Sciatic nerve (tissue), 2 donors: ENCODE measurements at regions not wholly inside any gene's neighbourhood (a gene's known extent, or its start where the extent isn't known, plus 50 kb on each side); places are given as distances from the start of the nearest gene placed in this dataset. TPM values are rescaled to one million over a fixed set of nuclear protein-coding genes. Genes with fewer than 3 reads are reported as not detected.
"Not testable (repeated sequence)": the region's sequence is repeated elsewhere in the genome, so short reads cannot be mapped to it uniquely, and the experiment has no call there.

Experiments used
- ATAC-seq: fragments of 200-7000 bp; cut with Tn5 transposase; one replicate; pipeline ENCODE4 v1.9.1; 2020; ENCODE audit warnings: mild to moderate bottlenecking, moderate library complexity
- DNase-seq: peaks from one replicate; pipeline ENCODE4 v3.0.0-alpha.2; 2020; ENCODE audit warnings: low spot score
- intact Hi-C: fragments of 100-400 bp; cut with DNase I; formaldehyde crosslinking; loops from one replicate; pipeline ENCODE4 v1.14.2; 2022
- microRNA-seq: library from miRNA; unstranded; fragments of <30 nt; microRNA quantifications from one replicate; pipeline ENCODE4 v1.2.0, GENCODE V29; 2020
- donor health status: DM: no; HTN: no; CAD: no.
- donor health status: DM: no; HTN: no; CAD: no.

DNA sequence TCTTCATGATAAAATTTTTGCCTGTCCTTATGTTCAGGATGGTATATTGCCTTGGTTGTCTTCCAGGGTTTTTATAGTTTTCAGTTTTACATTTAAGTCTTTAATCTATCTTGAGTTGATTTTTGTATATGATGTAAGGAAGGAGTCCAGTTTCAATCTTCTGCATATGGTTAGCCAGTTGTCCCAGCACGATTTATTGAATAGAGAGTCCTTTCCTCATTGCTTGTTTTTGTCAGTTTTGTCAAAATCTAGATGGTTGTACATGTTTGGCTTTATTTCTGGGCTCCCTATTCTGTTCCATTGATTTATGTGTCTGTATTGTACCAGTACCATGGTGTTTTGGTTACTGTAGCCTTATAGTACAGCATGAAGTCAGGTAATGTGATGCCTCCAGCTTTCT is 91.6 kb upstream of the FAM98A start:
- DNase-seq, intact Hi-C loops, ATAC-seq: not testable (repeated sequence)

DNA sequence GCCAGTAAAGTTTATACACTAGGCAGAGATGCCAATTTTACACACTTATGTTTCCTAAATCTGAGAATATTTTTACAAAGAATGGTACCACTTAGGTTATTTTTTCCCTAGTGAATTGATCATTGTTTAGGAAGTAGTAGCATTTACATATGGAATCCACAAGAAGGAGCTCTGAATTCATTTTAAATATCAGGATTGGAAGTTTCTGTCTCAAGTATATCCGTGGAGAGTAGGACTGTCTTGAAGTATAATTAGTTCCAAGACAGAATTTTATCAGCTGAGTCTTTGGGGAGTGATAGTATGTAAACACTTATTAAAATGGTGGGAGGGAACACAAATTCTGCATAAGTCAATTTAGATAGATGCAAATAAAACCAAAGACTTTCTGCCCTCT is 82.3 kb upstream of the FAM98A start:
- intact Hi-C loops = no loop called here
- DNase-seq (no peak), ATAC-seq (no peak)

DNA sequence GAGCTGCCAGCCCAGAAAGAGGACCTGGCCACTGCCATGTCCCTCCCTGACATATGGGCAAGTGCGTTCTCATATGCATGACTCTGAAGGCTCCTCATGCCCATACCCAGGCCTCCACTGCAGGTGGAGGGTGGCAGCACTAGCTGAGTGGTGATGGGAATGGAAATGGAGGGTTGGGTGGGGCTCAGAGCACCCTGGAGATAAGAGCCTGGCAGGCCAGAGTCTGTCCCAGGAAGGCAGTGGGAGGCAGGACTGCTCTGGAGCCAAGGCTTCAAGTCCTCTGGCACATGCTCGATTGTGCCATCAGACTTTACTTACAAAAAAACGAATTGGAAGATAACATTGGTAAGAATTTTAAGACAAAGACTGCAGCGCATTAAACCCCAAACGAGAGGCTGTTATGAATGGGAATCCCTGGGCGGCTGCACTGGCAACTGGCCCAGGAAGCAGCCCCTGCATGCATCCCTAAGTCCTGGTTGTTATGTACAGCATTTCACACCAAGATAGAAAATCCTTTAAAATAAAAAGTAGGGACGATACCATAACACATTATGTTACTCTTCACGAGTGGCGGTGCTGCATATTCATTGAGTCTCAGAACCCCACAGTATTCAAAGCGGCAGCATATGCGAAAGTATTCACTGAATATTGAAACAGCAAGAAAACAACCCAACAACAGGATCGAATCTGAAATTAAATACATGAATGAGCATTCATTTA is 81.7 kb upstream of the FAM98A start:
- no peak for ATAC-seq
- intact Hi-C loops = no loop called here
- DNase-seq = no peak

- intact Hi-C loops = no loop called here
- DNase-seq = no peak
Measured at GRCh38 chr2:33678436-33678835, 79.3 kb upstream of the FAM98A start.

GRCh38 chr2:33673937-33674336 is 74.8 kb upstream of the FAM98A start:
- ATAC-seq = no peak
- DNase-seq = no peak
- intact Hi-C loops = no loop called here

More at GRCh38 chr2:33678436-33678835, 79.3 kb upstream of the FAM98A start:
- no peak for ATAC-seq

DNA sequence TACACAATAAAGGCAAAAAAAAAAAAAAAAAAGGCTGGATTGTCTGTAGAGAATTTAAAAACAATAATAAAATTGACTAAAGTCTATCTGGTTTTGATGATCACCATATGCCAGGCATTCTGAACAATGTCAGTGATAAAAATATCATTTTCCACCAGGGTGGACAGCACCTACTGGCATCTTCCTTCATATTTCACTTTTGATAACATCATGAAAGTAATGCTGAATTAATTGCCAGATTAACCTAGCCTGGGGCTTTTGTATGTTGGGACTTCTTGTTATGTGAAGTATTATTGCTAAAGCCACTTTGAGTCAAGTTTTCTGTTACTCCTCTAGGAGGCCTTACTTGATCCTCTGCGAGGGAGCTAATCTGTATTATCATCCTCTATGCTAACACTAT is 73.8 kb upstream of the FAM98A start:
- ATAC-seq = no peak
- no peak for DNase-seq
- intact Hi-C loops = no loop called here

- intact Hi-C loops = no loop called here
- ATAC-seq = no peak
- DNase-seq = no peak
Measured at GRCh38 chr2:33672389-33672788, 73.3 kb upstream of the FAM98A start.

GRCh38 chr2:33671198-33671597 is 72.1 kb upstream of the FAM98A start:
- intact Hi-C loops = no loop called here
- ATAC-seq = no peak
- DNase-seq = no peak

- no peak for DNase-seq
- intact Hi-C loops = no loop called here
- no peak for ATAC-seq
Measured at GRCh38 chr2:33670392-33670937, 71.4 kb upstream of the FAM98A start.

GRCh38 chr2:33666879-33667278 is 67.8 kb upstream of the FAM98A start:
- DNase-seq (no peak), ATAC-seq (no peak)
- intact Hi-C loops = no loop called here

GRCh38 chr2:33665039-33665438 is 65.9 kb upstream of the FAM98A start:
- intact Hi-C loops = no loop called here
- no peak for DNase-seq
- no peak for ATAC-seq

DNA sequence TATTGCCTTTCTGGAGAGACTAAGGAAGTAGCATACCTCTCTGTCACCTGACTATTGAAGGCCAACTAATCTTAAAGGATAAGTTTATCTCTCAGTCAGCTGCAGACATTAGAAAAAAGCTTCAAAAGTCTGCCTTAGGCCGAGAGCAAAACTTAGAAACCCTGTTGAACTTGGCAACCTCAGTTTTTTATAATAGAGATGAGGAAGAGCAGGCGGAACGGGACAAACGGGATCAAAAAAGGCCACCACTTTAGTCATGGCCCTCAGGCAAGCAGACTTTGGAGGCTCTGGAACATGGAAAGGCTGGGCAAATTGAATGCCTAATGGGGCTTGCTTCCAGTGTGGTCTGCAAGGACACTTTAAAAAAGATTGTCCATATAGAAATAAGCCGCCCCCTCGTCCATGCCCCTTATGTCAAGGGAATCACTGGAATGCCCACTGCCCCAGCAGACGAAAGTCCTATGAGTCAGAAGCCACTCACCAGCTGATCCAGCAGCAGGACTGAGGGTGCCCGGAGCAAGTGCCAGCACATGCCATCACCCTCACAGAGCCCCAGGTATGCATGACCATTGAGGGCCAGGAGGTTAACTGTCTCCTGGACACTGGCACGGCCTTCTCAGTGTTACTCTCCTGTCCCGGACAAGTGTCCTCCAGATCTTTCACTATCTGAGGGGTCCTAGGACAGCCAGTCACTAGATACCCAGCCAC is 61.5 kb upstream of the FAM98A start:
- intact Hi-C loops = no loop called here
- no peak for DNase-seq
- no peak for ATAC-seq

DNA sequence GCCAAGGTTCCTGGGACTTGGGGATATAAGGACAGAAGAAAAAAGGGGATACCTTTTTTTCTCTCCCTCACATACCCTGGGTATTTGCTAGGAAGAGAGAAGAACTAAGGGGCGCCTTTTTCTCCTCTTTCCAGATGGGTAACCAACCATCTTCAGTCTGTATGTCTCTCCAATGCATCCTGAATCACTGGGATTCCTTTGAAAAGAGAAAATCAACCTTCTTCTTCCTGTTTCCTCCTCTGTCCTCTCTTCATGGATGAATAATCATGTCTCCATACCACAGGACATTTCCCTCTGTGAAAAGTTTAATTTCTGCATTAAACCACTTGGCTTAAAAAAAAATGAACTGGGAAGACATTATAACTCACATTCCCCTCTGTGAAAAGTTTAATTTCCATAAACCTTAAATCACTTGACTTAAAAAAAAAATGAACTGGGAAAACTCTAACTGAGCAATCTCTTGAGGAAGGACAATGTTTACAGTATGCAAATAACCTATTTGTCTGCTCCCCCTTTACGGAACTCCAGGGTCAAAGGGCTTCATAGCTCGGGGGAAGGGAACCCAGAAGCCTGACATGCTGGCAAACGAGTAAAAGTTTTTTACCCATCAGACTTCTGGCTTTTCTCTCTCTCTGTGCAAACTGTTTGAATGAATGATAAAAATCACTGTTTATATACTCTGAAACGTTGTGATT is 56.7 kb upstream of the FAM98A start:
- intact Hi-C loops = no loop called here
- DNase-seq = no peak
- no peak for ATAC-seq

DNA sequence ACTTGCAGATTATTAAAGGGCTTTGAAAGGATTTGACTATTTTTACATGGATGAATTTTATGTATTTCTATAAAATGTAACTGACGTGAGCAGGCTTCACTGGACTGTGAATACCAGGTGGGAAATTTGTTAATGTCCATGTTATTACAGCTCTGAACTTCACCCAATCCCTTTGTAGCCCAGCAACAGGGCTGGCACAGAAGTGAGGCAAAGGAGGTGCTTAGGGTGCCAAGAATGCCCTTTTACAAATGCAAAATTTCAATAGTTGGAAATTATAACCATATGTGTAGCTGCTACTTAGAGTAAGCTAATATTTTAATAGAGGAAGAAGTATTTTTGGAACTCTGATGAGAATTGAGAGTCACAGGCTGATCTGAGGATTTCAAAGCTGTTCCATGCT is 53.7 kb upstream of the FAM98A start:
- ATAC-seq (no peak), DNase-seq (no peak)
- intact Hi-C loops = no loop called here

DNA sequence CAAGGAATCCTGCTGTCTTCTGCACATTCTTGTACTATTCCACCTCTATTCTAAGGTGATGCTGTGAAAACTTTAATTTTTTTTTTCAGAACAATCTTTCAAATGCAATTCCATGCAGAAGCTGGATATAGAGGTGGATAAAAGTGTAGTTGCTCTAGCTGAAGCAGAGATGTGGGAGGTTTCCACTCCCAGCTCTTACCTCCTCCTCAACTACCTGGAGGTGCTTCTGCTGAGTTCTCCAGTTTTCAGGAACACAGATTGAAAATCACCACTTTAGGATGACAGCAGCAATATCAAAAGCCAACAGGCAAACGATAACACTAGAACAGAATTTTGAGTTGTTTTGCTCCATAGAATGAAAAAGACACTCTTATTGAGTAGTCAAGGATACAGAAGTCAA is 51.1 kb upstream of the FAM98A start:
- no peak for ATAC-seq

More for the DNA sequence above, 51.1 kb upstream of the FAM98A start:
- DNase-seq = no peak
- intact Hi-C loops = no loop called here

Small RNA genes lying in the stretch of these regions (microRNA-seq; reads per million reads assigned to microRNA genes)
- not detected for gene MIR548AD
